Transverse colon (tissue), 4 donors: ENCODE measurements at regions not wholly inside any gene's neighbourhood (a gene's known extent, or its start where the extent isn't known, plus 50 kb on each side); places are given as distances from the start of the nearest gene placed in this dataset.

Experiments
- POLR2AphosphoS5 ChIP-seq, 3 donors: sonication (generic); formaldehyde crosslinking; IDR thresholded peaks; one replicate each; pipeline ENCODE4 v1.6.1; 2016; ENCODE audit warnings: antibody characterized with exemption in 3 of 3
- TF ChIP-seq, protein P1 (sequence below), 5 experiments: fragments of 200-600 bp in 3 of 5; fragments of 450-650 bp in 2 of 5; sonication (generic) in 3 of 5; IDR thresholded peaks; 1 replicate in 2 of 5; 2 replicates in 3 of 5; pipeline ENCODE4 v1.5.1; 2016 to 2017; ENCODE audit warnings: antibody characterized with exemption in 5 of 5, inconsistent platforms in 3 of 5, mild to moderate bottlenecking in 2 of 5, moderate library complexity in 1 of 5

DNA sequence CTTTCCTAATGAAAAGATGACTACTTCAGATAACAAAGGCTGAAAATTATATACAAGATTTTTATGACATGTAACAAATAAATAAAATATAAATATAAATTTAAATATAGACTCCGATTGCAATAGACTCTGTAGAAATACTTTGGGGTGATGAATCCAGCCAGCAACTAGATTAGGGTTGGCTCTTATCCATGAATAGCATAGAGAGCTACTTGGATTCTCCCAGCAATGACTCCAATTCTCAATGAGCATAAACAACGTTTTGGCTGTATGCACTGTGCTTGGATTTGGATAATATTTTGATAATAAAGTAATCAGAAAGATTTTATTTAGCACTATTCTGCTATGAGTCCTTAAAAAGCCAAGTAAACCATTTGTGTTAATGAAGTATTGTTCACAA is 58.0 kb upstream of the LRFN5 start:
- TF ChIP-seq, protein P1, sequence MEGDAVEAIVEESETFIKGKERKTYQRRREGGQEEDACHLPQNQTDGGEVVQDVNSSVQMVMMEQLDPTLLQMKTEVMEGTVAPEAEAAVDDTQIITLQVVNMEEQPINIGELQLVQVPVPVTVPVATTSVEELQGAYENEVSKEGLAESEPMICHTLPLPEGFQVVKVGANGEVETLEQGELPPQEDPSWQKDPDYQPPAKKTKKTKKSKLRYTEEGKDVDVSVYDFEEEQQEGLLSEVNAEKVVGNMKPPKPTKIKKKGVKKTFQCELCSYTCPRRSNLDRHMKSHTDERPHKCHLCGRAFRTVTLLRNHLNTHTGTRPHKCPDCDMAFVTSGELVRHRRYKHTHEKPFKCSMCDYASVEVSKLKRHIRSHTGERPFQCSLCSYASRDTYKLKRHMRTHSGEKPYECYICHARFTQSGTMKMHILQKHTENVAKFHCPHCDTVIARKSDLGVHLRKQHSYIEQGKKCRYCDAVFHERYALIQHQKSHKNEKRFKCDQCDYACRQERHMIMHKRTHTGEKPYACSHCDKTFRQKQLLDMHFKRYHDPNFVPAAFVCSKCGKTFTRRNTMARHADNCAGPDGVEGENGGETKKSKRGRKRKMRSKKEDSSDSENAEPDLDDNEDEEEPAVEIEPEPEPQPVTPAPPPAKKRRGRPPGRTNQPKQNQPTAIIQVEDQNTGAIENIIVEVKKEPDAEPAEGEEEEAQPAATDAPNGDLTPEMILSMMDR (IDR thresholded peaks at IDR 0.05), result no peak
- TF ChIP-seq POLR2AphosphoS5 (IDR thresholded peaks at IDR 0.05), result no peak
